GM23338 (cell line): ENCODE measurements at regions not wholly inside any gene's neighbourhood (a gene's known extent, or its start where the extent isn't known, plus 50 kb on each side); places are given as distances from the start of the nearest gene placed in this dataset.

Experiments used
- ATAC-seq: fragments of 200-7000 bp; cut with Tn5 transposase; 3 replicates; pipeline ENCODE4 v1.9.1; 2020
- DNase-seq: peaks from one replicate; pipeline ENCODE4 v3.0.0-alpha.2; 2015; ENCODE audit warnings: low spot score
- H2AFZ ChIP-seq: fragments of 200-600 bp; sonication (generic); 2 replicates; pipeline ENCODE4 v1.8.0; 2016; ENCODE audit warnings: antibody characterized with exemption, mild to moderate bottlenecking, moderate library complexity
- H3F3A ChIP-seq: fragments of 200-600 bp; sonication (generic); replicated peaks from 2 replicates; pipeline ENCODE4 v1.8.0; 2017; ENCODE audit warnings: antibody characterized with exemption, mixed run types, low read depth
- H3K27ac ChIP-seq: fragments of 200-600 bp; sonication (generic); 2 replicates; pipeline ENCODE4 v1.6.1; 2016; ENCODE audit warnings: low read depth
- H3K27me3 ChIP-seq: fragments of 200-600 bp; sonication (generic); 2 replicates; pipeline ENCODE4 v1.8.0; 2016; ENCODE audit warnings: mild to moderate bottlenecking, mixed run types, moderate library complexity; ENCODE audit not compliant: insufficient read depth
- H3K36me3 ChIP-seq: fragments of 200-600 bp; sonication (generic); 2 replicates; pipeline ENCODE4 v1.8.0; 2016; ENCODE audit warnings: mild to moderate bottlenecking; ENCODE audit not compliant: insufficient read depth
- H3K4me1 ChIP-seq: fragments of 200-600 bp; sonication (generic); 2 replicates; pipeline ENCODE4 v1.8.0; 2016; ENCODE audit warnings: mild to moderate bottlenecking, moderate library complexity; ENCODE audit not compliant: insufficient read depth
- H3K4me2 ChIP-seq: fragments of 200-600 bp; sonication (generic); 2 replicates; pipeline ENCODE4 v1.7.1; 2017; ENCODE audit warnings: mixed run types
- H3K4me3 ChIP-seq: fragments of 200-600 bp; sonication (generic); 2 replicates; pipeline ENCODE4 v1.6.1; 2016; ENCODE audit warnings: mixed run types
- H3K79me2 ChIP-seq: fragments of 200-600 bp; sonication (generic); replicated peaks from 2 replicates; pipeline ENCODE4 v1.8.0; 2017; ENCODE audit warnings: mild to moderate bottlenecking; ENCODE audit not compliant: insufficient read depth
- H3K9me2 ChIP-seq: fragments of 200-600 bp; sonication (generic); 2 replicates; pipeline ENCODE4 v1.8.0; 2017; ENCODE audit not compliant: insufficient read depth
- H4K20me1 ChIP-seq: fragments of 200-600 bp; sonication (generic); replicated peaks from 2 replicates; pipeline ENCODE4 v1.8.0; 2017; ENCODE audit warnings: mild to moderate bottlenecking; ENCODE audit not compliant: insufficient read depth
- H3K27ac Mint-ChIP-seq: 2 replicates; pipeline ENCODE4 v1.8.0; 2020; ENCODE audit warnings: inconsistent platforms, mild to moderate bottlenecking, moderate library complexity, mixed read lengths
- H3K27me3 Mint-ChIP-seq: 3 replicates; pipeline ENCODE4 v1.8.0; 2022; ENCODE audit warnings: low read depth, mild to moderate bottlenecking, moderate library complexity, mixed read lengths, inconsistent platforms; ENCODE audit not compliant: insufficient read depth, poor library complexity
- H3K36me3 Mint-ChIP-seq: 3 replicates; pipeline ENCODE4 v1.8.0; 2021; ENCODE audit warnings: low read depth, mild to moderate bottlenecking, inconsistent platforms, moderate library complexity, mixed read lengths
- H3K4me1 Mint-ChIP-seq: 3 replicates; pipeline ENCODE4 v1.8.0; 2020; ENCODE audit warnings: mild to moderate bottlenecking, inconsistent platforms, mixed read lengths
- H3K4me3 Mint-ChIP-seq: 3 replicates; pipeline ENCODE4 v1.8.0; 2021; ENCODE audit warnings: moderate library complexity, mild to moderate bottlenecking, inconsistent platforms, mixed read lengths
- H3K9me3 Mint-ChIP-seq: 3 replicates; pipeline ENCODE4 v1.8.0; 2020; ENCODE audit warnings: moderate library complexity, mild to moderate bottlenecking, inconsistent platforms, mixed read lengths
- CREB1 ChIP-seq: fragments of 250-450 bp; sonication (Bioruptor Pico); IDR thresholded peaks from 2 replicates; pipeline ENCODE4 v1.5.0; 2020; ENCODE audit warnings: low read depth, mild to moderate bottlenecking, moderate library complexity
- EZH2 ChIP-seq: fragments of 200-600 bp; sonication (generic); IDR thresholded peaks from one replicate; pipeline ENCODE4 v1.8.0; 2017; ENCODE audit warnings: antibody characterized with exemption, mild to moderate bottlenecking, low read depth; ENCODE audit not compliant: unreplicated experiment
- EZH2phosphoT487 ChIP-seq: fragments of 200-600 bp; sonication (generic); IDR thresholded peaks from one replicate; pipeline ENCODE4 v1.8.1; 2018; ENCODE audit warnings: antibody characterized with exemption; ENCODE audit not compliant: unreplicated experiment
- JUNB ChIP-seq: IDR thresholded peaks from one replicate; pipeline ENCODE4 v1.6.1; 2016; ENCODE audit warnings: antibody characterized with exemption; ENCODE audit not compliant: unreplicated experiment
- POLR2AphosphoS5 ChIP-seq: IDR thresholded peaks from 2 replicates; pipeline ENCODE4 v1.6.1; 2016; ENCODE audit warnings: antibody characterized with exemption, low read depth
- STAT1 ChIP-seq: IDR thresholded peaks from one replicate; pipeline ENCODE4 v1.6.1; 2016; ENCODE audit warnings: antibody characterized with exemption; ENCODE audit not compliant: unreplicated experiment
- ZNF114 ChIP-seq: fragments of 250-450 bp; sonication (Bioruptor Pico); IDR thresholded peaks from 2 replicates; pipeline ENCODE4 v1.5.0; 2020; ENCODE audit warnings: mild to moderate bottlenecking, moderate library complexity
- ZNF331 ChIP-seq: fragments of 250-450 bp; sonication (Bioruptor Pico); IDR thresholded peaks from 2 replicates; pipeline ENCODE4 v1.5.0; 2020; ENCODE audit warnings: low read depth, mild to moderate bottlenecking, moderate library complexity
- TF ChIP-seq, protein P1 (sequence below): fragments of 250-450 bp; sonication (Bioruptor Pico); IDR thresholded peaks from 2 replicates; pipeline ENCODE4 v1.5.0; 2020; ENCODE audit warnings: mild to moderate bottlenecking, moderate library complexity
- TF ChIP-seq, protein P2 (sequence below), 2 experiments: fragments of 200-600 bp in 1 of 2; sonication (generic) in 1 of 2; conservative IDR thresholded peaks; 2 replicates each; pipeline versions ENCODE4 v1.5.1 to v1.6.1; 2016 to 2017; ENCODE audit warnings: antibody characterized with exemption in 2 of 2, low read depth in 2 of 2, mild to moderate bottlenecking in 2 of 2, moderate library complexity in 1 of 2

DNA sequence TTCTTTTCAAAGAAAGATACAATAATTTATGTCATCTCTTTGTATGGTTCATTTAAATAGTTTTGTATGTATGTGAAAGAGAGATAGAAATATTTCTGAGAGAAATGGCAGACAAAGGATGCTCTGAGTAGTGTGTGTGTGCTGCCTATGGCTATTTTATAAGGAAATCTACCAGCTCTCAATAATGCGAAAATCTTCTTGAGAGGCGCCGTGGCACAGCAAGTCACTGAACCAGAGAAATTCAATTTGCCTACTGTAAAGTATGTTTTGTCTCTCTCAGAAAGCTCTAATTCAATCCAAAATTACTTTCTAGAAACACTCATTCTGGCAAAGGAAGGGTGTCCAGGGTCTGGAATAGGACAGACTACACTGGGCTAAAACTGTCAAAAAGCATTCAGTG, 1981.1 kb downstream of the EFNA5 start (continued):
- TF ChIP-seq, protein P1, sequence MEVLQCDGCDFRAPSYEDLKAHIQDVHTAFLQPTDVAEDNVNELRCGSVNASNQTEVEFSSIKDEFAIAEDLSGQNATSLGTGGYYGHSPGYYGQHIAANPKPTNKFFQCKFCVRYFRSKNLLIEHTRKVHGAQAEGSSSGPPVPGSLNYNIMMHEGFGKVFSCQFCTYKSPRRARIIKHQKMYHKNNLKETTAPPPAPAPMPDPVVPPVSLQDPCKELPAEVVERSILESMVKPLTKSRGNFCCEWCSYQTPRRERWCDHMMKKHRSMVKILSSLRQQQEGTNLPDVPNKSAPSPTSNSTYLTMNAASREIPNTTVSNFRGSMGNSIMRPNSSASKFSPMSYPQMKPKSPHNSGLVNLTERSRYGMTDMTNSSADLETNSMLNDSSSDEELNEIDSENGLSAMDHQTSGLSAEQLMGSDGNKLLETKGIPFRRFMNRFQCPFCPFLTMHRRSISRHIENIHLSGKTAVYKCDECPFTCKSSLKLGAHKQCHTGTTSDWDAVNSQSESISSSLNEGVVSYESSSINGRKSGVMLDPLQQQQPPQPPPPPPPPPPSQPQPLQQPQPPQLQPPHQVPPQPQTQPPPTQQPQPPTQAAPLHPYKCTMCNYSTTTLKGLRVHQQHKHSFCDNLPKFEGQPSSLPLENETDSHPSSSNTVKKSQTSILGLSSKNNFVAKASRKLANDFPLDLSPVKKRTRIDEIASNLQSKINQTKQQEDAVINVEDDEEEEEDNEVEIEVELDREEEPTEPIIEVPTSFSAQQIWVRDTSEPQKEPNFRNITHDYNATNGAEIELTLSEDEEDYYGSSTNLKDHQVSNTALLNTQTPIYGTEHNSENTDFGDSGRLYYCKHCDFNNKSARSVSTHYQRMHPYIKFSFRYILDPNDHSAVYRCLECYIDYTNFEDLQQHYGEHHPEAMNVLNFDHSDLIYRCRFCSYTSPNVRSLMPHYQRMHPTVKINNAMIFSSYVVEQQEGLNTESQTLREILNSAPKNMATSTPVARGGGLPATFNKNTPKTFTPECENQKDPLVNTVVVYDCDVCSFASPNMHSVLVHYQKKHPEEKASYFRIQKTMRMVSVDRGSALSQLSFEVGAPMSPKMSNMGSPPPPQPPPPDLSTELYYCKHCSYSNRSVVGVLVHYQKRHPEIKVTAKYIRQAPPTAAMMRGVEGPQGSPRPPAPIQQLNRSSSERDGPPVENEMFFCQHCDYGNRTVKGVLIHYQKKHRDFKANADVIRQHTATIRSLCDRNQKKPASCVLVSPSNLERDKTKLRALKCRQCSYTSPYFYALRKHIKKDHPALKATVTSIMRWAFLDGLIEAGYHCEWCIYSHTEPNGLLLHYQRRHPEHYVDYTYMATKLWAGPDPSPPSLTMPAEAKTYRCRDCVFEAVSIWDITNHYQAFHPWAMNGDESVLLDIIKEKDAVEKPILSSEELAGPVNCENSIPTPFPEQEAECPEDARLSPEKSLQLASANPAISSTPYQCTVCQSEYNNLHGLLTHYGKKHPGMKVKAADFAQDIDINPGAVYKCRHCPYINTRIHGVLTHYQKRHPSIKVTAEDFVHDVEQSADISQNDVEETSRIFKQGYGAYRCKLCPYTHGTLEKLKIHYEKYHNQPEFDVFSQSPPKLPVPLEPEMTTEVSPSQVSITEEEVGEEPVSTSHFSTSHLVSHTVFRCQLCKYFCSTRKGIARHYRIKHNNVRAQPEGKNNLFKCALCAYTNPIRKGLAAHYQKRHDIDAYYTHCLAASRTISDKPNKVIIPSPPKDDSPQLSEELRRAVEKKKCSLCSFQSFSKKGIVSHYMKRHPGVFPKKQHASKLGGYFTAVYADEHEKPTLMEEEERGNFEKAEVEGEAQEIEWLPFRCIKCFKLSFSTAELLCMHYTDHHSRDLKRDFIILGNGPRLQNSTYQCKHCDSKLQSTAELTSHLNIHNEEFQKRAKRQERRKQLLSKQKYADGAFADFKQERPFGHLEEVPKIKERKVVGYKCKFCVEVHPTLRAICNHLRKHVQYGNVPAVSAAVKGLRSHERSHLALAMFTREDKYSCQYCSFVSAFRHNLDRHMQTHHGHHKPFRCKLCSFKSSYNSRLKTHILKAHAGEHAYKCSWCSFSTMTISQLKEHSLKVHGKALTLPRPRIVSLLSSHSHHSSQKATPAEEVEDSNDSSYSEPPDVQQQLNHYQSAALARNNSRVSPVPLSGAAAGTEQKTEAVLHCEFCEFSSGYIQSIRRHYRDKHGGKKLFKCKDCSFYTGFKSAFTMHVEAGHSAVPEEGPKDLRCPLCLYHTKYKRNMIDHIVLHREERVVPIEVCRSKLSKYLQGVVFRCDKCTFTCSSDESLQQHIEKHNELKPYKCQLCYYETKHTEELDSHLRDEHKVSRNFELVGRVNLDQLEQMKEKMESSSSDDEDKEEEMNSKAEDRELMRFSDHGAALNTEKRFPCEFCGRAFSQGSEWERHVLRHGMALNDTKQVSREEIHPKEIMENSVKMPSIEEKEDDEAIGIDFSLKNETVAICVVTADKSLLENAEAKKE (CRISPR knock-in tag) = no peak
- no peak for TF ChIP-seq EZH2phosphoT487
- no peak for TF ChIP-seq ZNF331
- no peak for TF ChIP-seq CREB1
- no peak for TF ChIP-seq ZNF114 (CRISPR knock-in tag)
- TF ChIP-seq POLR2AphosphoS5 = no peak
- no peak for TF ChIP-seq STAT1
- TF ChIP-seq EZH2 = no peak

DNA sequence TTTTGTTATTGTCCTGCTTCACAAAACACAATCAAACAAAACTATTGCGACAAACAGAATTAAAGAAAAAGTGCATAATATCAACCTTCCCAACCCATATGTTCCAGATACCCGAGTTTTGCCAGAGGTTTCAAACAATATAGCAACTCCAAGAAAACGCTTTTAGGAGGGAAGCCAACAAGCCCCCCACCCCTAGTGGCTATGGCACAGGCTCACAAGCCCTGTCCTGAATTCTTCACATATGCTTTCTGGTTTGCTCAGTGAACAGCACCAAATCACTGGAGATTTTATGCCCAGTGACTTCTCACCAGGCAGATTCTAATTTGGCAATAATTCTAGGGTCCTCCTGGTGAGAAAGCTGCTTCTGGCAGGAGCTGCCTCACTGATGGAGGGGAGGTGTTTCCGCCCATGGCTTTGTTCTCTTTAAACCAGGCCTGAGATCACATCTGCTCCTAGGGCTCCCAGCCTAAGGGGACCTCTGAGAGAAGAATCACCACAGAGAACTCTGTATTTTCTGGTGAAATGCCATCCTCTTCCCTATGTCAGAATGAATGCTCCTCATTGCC, 1982.4 kb downstream of the EFNA5 start:
- Histone ChIP-seq H3K4me2 (peak overlapping the region; percentile 8), H3K27ac (no peak overlapping the region; the same call in 1 of the 2 replicates), H3K4me1 (peaks cover 29% of the 10 kb centered on the region), H2AFZ (peak overlapping the region; percentile 45; the same call in 1 of the 2 replicates), H3K36me3 (no peaks in the 10 kb centered on the region), H3K9me2 (no peaks in the 10 kb centered on the region), H3K4me3 (no peak overlapping the region), H3K27me3 (no peaks in the 10 kb centered on the region), H3K79me2 (no peaks in the 10 kb centered on the region), H4K20me1 (no peaks in the 10 kb centered on the region), H3F3A (no peaks in the 10 kb centered on the region)
- Mint-ChIP-seq H3K27ac (peak overlapping the region; percentile 80), H3K27me3 (no peaks in the 10 kb centered on the region), H3K9me3 (no peaks in the 10 kb centered on the region), H3K36me3 (no peaks in the 10 kb centered on the region), H3K4me3 (no peak overlapping the region), H3K4me1 (peaks cover 26% of the 10 kb centered on the region)
- TF ChIP-seq ZNF114 (CRISPR knock-in tag) (no peak), JUNB (no peak), CREB1 (no peak)
- TF ChIP-seq, protein P2, sequence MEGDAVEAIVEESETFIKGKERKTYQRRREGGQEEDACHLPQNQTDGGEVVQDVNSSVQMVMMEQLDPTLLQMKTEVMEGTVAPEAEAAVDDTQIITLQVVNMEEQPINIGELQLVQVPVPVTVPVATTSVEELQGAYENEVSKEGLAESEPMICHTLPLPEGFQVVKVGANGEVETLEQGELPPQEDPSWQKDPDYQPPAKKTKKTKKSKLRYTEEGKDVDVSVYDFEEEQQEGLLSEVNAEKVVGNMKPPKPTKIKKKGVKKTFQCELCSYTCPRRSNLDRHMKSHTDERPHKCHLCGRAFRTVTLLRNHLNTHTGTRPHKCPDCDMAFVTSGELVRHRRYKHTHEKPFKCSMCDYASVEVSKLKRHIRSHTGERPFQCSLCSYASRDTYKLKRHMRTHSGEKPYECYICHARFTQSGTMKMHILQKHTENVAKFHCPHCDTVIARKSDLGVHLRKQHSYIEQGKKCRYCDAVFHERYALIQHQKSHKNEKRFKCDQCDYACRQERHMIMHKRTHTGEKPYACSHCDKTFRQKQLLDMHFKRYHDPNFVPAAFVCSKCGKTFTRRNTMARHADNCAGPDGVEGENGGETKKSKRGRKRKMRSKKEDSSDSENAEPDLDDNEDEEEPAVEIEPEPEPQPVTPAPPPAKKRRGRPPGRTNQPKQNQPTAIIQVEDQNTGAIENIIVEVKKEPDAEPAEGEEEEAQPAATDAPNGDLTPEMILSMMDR (conservative IDR thresholded peaks at IDR 0.05; ENCODE audit: low read depth in 2 of 2) = peak in 1 of 2 experiments; percentile 30; a peak in 1 of 4 replicates
- DNase-seq (peak; percentile 27), ATAC-seq (peak; percentile 81)
